Keratinocyte (primary cell): ENCODE measurements at regions not wholly inside any gene's neighbourhood (a gene's known extent, or its start where the extent isn't known, plus 50 kb on each side); places are given as distances from the start of the nearest gene placed in this dataset.

Experiments
- CTCF ChIP-seq, 3 experiments: IDR thresholded peaks in 1 of 3; conservative IDR thresholded peaks in 1 of 3; optimal IDR thresholded peaks in 1 of 3; 2 replicates in 2 of 3; 3 replicates in 1 of 3; pipeline versions ENCODE3 to v1.5.1; 2011; ENCODE audit warnings: low read length in 3 of 3, mild to moderate bottlenecking in 3 of 3, moderate library complexity in 2 of 3, control low read depth in 1 of 3, inconsistent platforms in 1 of 3; ENCODE audit not compliant: insufficient read depth in 2 of 3; ENCODE audit errors: extremely low read depth in 1 of 3
- EZH2 ChIP-seq: IDR thresholded peaks from one replicate; pipeline ENCODE4 v1.6.1; 2012; ENCODE audit warnings: inconsistent platforms, mild to moderate bottlenecking, low read length, moderate library complexity

DNA sequence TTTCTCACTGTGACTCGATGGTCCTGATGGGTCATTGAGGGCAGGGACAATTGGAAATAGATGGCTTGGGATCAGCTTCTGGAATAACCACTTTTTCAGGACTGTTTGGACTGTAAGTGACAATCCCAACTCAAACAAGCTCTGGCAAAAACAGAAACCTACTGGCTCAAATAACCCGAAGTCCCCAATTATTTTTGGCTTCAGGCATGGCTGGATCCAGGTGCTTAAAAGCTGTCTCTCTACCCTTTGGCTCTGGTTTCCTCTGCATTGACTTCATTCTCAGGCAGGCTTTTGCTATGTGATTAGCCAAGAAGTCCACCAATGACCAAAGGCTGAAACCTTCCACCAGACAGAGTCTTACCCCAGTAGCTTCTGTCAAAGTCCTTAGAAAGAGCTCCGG is 92.9 kb upstream of the PRR23E start:
- no peak for TF ChIP-seq CTCF (optimal IDR thresholded peaks at IDR 0.05 in 1 of 3, IDR thresholded peaks at IDR 0.05 in 1 of 3, conservative IDR thresholded peaks at IDR 0.05 in 1 of 3; ENCODE audit: extremely low read depth in 1 of 3, insufficient read depth in 2 of 3, low read length in 3 of 3)
- TF ChIP-seq EZH2 = no peak
